HepG2 (cell line): ENCODE measurements at regions not wholly inside any gene's neighbourhood (a gene's known extent, or its start where the extent isn't known, plus 50 kb on each side); places are given as distances from the start of the nearest gene placed in this dataset.

Source experiments
- EED ChIP-seq: sonication (generic); formaldehyde crosslinking; IDR thresholded peaks from 2 replicates; pipeline ENCODE4 v1.5.0; 2020; ENCODE audit warnings: mild to moderate bottlenecking, missing genetic modification reagents
- GMEB1 ChIP-seq: sonication (generic); formaldehyde crosslinking; IDR thresholded peaks from 2 replicates; pipeline ENCODE4 v1.5.1; 2020; ENCODE audit warnings: missing genetic modification reagents, mild to moderate bottlenecking, borderline replicate concordance
- HOXA7 ChIP-seq: sonication (generic); formaldehyde crosslinking; IDR thresholded peaks from 2 replicates; pipeline ENCODE4 v1.8.1; 2022; ENCODE audit warnings: mild to moderate bottlenecking, missing genetic modification reagents, moderate library complexity
- RBM39 ChIP-seq: fragments of 200-400 bp; formaldehyde crosslinking; IDR thresholded peaks from one replicate; pipeline ENCODE4 v1.6.1; 2018; ENCODE audit warnings: antibody characterized with exemption, mild to moderate bottlenecking, low read depth, low read length; ENCODE audit not compliant: poor library complexity, severe bottlenecking
- RELA ChIP-seq: sonication (generic); formaldehyde crosslinking; IDR thresholded peaks from 2 replicates; pipeline ENCODE4 v1.4.0; 2020; ENCODE audit warnings: missing genetic modification reagents
- ZBTB7B ChIP-seq: sonication (generic); formaldehyde crosslinking; IDR thresholded peaks from 2 replicates; pipeline ENCODE4 v1.4.0; 2020; ENCODE audit warnings: missing genetic modification reagents
- ZFX ChIP-seq: sonication (generic); formaldehyde crosslinking; IDR thresholded peaks from 2 replicates; pipeline ENCODE4 v1.4.0; 2020; ENCODE audit warnings: mild to moderate bottlenecking, low read depth, missing genetic modification reagents, moderate library complexity
- ZHX2 ChIP-seq, 2 experiments: sonication (generic) in 1 of 2; formaldehyde crosslinking in 1 of 2; IDR thresholded peaks; 2 replicates each; pipeline versions ENCODE4 v1.6.1 to v1.9.0; 2014 to 2022; ENCODE audit warnings: antibody characterized with exemption in 1 of 2, borderline replicate concordance in 1 of 2, inconsistent platforms in 1 of 2, low read depth in 1 of 2, missing genetic modification reagents in 1 of 2
- ZNF296 ChIP-seq: sonication (generic); formaldehyde crosslinking; conservative IDR thresholded peaks from 2 replicates; pipeline ENCODE4 v1.5.0; 2020; ENCODE audit warnings: mild to moderate bottlenecking, missing genetic modification reagents
- ZNF451 ChIP-seq: sonication (generic); formaldehyde crosslinking; IDR thresholded peaks from 2 replicates; pipeline ENCODE4 v1.5.0; 2020; ENCODE audit warnings: mild to moderate bottlenecking, missing genetic modification reagents
- ZNF7 ChIP-seq: IDR thresholded peaks from 2 replicates; pipeline ENCODE4 v1.6.1; 2016; ENCODE audit warnings: missing biosample characterization, missing genetic modification reagents

GRCh38 chr13:21814604-21815003 lies 143.7 kb downstream of the FGF9 start (continued):
- TF ChIP-seq ZHX2 (IDR thresholded peaks at IDR 0.05; ENCODE audit: low read depth) = no peak
- no peak for TF ChIP-seq ZHX2 (CRISPR knock-in tag; IDR thresholded peaks at IDR 0.05; ENCODE audit: borderline replicate concordance)
- no peak for TF ChIP-seq ZFX
- TF ChIP-seq HOXA7 (CRISPR knock-in tag) = no peak
- TF ChIP-seq RELA = no peak
- TF ChIP-seq GMEB1 (CRISPR knock-in tag) = no peak
- TF ChIP-seq ZNF7 = no peak
- TF ChIP-seq ZNF296 (CRISPR knock-in tag) = no peak
- TF ChIP-seq RBM39 = no peak
- TF ChIP-seq ZBTB7B (CRISPR knock-in tag) = no peak
- no peak for TF ChIP-seq ZNF451
- no peak for TF ChIP-seq EED (CRISPR knock-in tag)
